Vagina (tissue), 2 donors: ENCODE measurements at regions not wholly inside any gene's neighbourhood (a gene's known extent, or its start where the extent isn't known, plus 50 kb on each side); places are given as distances from the start of the nearest gene placed in this dataset.
A peak's percentile ranks its signal among the peaks of the same experiment; 100 is the strongest.

Experiments used
- DNase-seq, 2 donors: peaks; one replicate each; pipeline ENCODE4 v3.0.0-alpha.2; 2017; ENCODE audit errors: extremely low spot score in 2 of 2
- H3K27ac ChIP-seq: fragments of 200-600 bp; sonication (generic); one replicate; pipeline ENCODE4 v1.5.1; 2019
- H3K27me3 ChIP-seq: fragments of 200-600 bp; sonication (generic); one replicate; pipeline ENCODE4 v1.5.1; 2019
- H3K36me3 ChIP-seq, 2 donors: fragments of 200-600 bp; sonication (generic); one replicate each; pipeline ENCODE4 v1.5.1; 2017 to 2019
- H3K4me1 ChIP-seq: fragments of 200-600 bp; sonication (generic); one replicate; pipeline ENCODE4 v1.5.1; 2019
- H3K4me3 ChIP-seq, 2 donors: fragments of 200-600 bp; sonication (generic); 1 replicate in 1 of 2; 2 replicates in 1 of 2; pipeline ENCODE4 v1.5.1; 2016 to 2019
- H3K9me3 ChIP-seq: fragments of 200-600 bp; sonication (generic); one replicate; pipeline ENCODE4 v1.5.1; 2019
- CTCF ChIP-seq, 3 experiments: fragments of 450-650 bp in 2 of 3; fragments of 200-600 bp in 1 of 3; sonication (generic) in 1 of 3; IDR thresholded peaks; one replicate each; pipeline ENCODE4 v1.5.1; 2017 to 2019; ENCODE audit warnings: antibody characterized with exemption in 3 of 3, mild to moderate bottlenecking in 2 of 3, moderate library complexity in 2 of 3
- POLR2A ChIP-seq, 2 donors: fragments of 450-650 bp; IDR thresholded peaks; one replicate each; pipeline ENCODE4 v1.6.1; 2017; ENCODE audit warnings: antibody characterized with exemption in 2 of 2, mild to moderate bottlenecking in 2 of 2, moderate library complexity in 2 of 2
- POLR2AphosphoS5 ChIP-seq, 2 donors: sonication (generic); formaldehyde crosslinking; IDR thresholded peaks; one replicate each; pipeline ENCODE4 v1.9.0; 2017; ENCODE audit warnings: antibody characterized with exemption in 2 of 2, mild to moderate bottlenecking in 2 of 2, low read depth in 1 of 2; ENCODE audit not compliant: insufficient read depth in 1 of 2
- intact Hi-C: fragments of 100-400 bp; cut with DNase I; formaldehyde crosslinking; loops from one replicate; pipeline ENCODE4 v1.15.1; 2023

DNA sequence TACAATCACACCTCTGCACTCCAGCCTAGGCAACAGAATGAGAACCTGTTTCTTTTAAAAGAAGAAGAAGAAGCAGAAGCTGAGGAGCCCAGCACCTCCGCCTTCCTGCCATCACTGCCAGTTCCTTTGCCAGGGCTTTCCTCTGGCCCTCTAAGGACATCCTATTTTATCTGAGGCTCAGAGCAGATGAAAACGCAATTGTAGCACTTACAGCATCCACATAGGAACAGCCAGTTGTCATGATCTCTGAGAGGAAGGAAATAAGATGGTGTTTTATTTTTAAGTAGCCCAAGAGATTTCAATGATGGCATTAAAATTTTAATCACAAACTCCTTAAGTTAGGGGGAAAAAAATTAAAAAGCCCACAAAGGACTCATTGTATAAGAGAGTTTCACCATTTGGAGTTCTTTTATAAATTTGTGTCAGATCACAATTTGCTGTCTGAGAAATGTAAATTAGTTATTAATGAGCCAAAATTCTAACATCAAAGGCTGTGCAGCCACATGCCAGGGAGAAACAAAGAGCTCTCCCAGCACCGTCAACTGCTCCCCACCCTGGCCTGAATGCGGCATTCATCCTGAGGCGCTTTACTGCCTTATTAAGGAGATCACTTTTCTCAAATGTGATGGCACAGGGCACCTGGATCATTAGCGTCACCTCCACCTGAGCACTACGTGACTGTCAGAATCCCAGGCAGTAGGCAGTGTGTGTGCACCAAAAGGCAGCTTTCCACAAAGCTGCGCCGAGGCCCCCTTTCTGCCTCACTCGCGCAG, 393.0 kb downstream of the FOXO1 start:
- TF ChIP-seq POLR2A (IDR thresholded peaks at IDR 0.05) (no peak), CTCF (IDR thresholded peaks at IDR 0.05) (no peak), POLR2AphosphoS5 (IDR thresholded peaks at IDR 0.05; ENCODE audit: insufficient read depth in 1 of 2, low read depth in 1 of 2) (no peak)
- intact Hi-C loops: no loop called here
- H3K27me3 ChIP-seq: no peaks in the 10 kb centered on the region
- peaks cover 30% of the 10 kb centered on the region for H3K4me1 ChIP-seq
- DNase-seq: no peak
- no peak overlapping the region for H3K4me3 ChIP-seq
- H3K36me3 ChIP-seq: no peaks in the 10 kb centered on the region
- no peaks in the 10 kb centered on the region for H3K9me3 ChIP-seq
- H3K27ac ChIP-seq: peak overlapping the region; percentile 76

DNA sequence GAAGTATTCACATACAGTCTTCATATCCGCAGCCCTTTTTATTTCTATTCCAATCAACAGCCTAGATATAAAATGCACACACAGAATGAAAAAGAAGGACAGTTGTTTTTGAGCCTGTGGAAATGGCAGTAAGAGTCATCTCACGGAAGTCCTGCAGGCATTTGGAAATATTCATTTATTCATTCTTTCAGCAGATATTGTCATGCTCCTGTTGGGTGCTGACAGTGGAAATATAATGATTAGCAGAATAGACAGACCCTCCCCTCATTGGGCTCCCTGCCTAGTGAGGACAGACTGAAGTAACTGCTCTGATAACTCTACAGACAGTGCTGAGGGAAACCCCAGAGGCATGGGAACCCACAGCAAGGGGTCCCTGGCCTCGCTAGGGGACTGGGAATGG, 392.3 kb downstream of the FOXO1 start:
- Histone ChIP-seq H3K27ac (no peak overlapping the region), H3K4me1 (peaks cover 30% of the 10 kb centered on the region), H3K9me3 (no peaks in the 10 kb centered on the region), H3K27me3 (no peaks in the 10 kb centered on the region), H3K36me3 (no peaks in the 10 kb centered on the region), H3K4me3 (no peak overlapping the region)
- no peak for TF ChIP-seq POLR2AphosphoS5 (IDR thresholded peaks at IDR 0.05; ENCODE audit: insufficient read depth in 1 of 2, low read depth in 1 of 2)
- no peak for TF ChIP-seq POLR2A (IDR thresholded peaks at IDR 0.05)
- intact Hi-C loops: no loop called here
- DNase-seq: no peak

DNA sequence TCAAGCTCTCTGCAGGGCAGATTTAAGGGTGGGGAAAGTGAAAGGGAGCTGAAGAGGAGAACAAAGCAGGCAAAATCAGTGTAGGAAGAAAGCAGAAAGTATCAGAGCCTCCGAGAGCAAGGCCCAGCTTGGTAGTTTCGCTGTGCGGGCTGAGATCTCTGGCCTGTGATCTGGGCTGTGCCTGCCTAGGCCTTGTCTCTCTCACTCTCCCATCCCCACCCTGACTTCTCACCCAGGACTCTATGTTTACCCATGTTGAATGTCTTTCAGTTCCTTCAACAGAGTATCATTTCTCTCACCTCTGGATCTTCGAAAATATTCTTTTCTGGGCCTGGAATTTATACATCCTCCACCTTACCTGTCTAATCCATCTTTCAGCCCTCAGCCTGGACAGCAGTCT, 391.3 kb downstream of the FOXO1 start:
- Histone ChIP-seq H3K27me3 (no peaks in the 10 kb centered on the region), H3K27ac (no peak overlapping the region), H3K9me3 (no peaks in the 10 kb centered on the region), H3K36me3 (no peaks in the 10 kb centered on the region), H3K4me3 (no peak overlapping the region), H3K4me1 (peaks cover 30% of the 10 kb centered on the region)
- DNase-seq: no peak
- intact Hi-C loops: no loop called here
- no peak for TF ChIP-seq CTCF (IDR thresholded peaks at IDR 0.05)
- no peak for TF ChIP-seq POLR2A (IDR thresholded peaks at IDR 0.05)
- no peak for TF ChIP-seq POLR2AphosphoS5 (IDR thresholded peaks at IDR 0.05; ENCODE audit: insufficient read depth in 1 of 2, low read depth in 1 of 2)

DNA sequence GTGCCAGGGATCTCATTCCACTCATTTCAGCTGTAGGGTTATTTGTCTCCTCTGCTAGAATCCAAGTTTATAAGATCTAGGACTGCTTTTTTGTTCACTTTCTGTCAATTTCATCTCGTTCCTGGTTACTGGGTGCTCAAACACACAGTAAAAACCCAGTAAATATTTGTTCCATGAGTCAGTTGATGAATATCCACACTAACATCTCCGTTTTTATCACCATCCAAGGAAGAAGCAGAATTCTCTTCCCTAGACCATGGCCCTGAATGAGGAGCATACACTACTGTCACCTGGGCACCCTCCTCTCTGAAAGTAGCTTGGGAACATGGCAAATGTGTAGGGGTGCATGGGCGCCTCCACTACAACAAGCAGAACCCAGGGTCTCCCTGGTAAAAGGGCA, 390.8 kb downstream of the FOXO1 start:
- intact Hi-C loops: no loop called here
- TF ChIP-seq POLR2A (IDR thresholded peaks at IDR 0.05) (no peak), POLR2AphosphoS5 (IDR thresholded peaks at IDR 0.05; ENCODE audit: insufficient read depth in 1 of 2, low read depth in 1 of 2) (no peak), CTCF (IDR thresholded peaks at IDR 0.05) (no peak)
- Histone ChIP-seq H3K4me1 (peaks cover 25% of the 10 kb centered on the region), H3K4me3 (no peak overlapping the region), H3K27ac (no peak overlapping the region), H3K27me3 (no peaks in the 10 kb centered on the region), H3K9me3 (no peaks in the 10 kb centered on the region), H3K36me3 (no peaks in the 10 kb centered on the region)
- no peak for DNase-seq

- Histone ChIP-seq H3K4me3 (no peak overlapping the region), H3K9me3 (no peaks in the 10 kb centered on the region), H3K27me3 (no peaks in the 10 kb centered on the region), H3K4me1 (no peaks in the 10 kb centered on the region), H3K36me3 (no peaks in the 10 kb centered on the region), H3K27ac (no peak overlapping the region)
- intact Hi-C loops: no loop called here
- TF ChIP-seq CTCF (IDR thresholded peaks at IDR 0.05): no peak
- peak in 1 of 2 donors; percentile 20 for TF ChIP-seq POLR2AphosphoS5 (IDR thresholded peaks at IDR 0.05; ENCODE audit: insufficient read depth in 1 of 2, low read depth in 1 of 2)
- no peak for DNase-seq
These were observed 382.8 kb downstream of the FOXO1 start for GRCh38 chr13:40283666-40284065.
